Epithelial cell of esophagus (primary cell): ENCODE measurements at regions not wholly inside any gene's neighbourhood (a gene's known extent, or its start where the extent isn't known, plus 50 kb on each side); places are given as distances from the start of the nearest gene placed in this dataset.

Experiments used
- DNase-seq: peaks from one replicate; pipeline ENCODE4 v3.0.0; 2010; ENCODE audit warnings: low read depth
- H3K4me3 ChIP-seq: 2 replicates; pipeline ENCODE4 v1.5.1; 2011; ENCODE audit warnings: mild to moderate bottlenecking, low read length, control low read depth
- TF ChIP-seq, protein P1 (sequence below): IDR thresholded peaks from 2 replicates; pipeline ENCODE4 v1.5.1; 2011; ENCODE audit warnings: low read depth, mild to moderate bottlenecking, low read length, control low read depth, inconsistent platforms; ENCODE audit not compliant: insufficient read depth; ENCODE audit errors: missing control alignments

- no peak for DNase-seq
- no peak overlapping the region for H3K4me3 ChIP-seq
- TF ChIP-seq, protein P1, sequence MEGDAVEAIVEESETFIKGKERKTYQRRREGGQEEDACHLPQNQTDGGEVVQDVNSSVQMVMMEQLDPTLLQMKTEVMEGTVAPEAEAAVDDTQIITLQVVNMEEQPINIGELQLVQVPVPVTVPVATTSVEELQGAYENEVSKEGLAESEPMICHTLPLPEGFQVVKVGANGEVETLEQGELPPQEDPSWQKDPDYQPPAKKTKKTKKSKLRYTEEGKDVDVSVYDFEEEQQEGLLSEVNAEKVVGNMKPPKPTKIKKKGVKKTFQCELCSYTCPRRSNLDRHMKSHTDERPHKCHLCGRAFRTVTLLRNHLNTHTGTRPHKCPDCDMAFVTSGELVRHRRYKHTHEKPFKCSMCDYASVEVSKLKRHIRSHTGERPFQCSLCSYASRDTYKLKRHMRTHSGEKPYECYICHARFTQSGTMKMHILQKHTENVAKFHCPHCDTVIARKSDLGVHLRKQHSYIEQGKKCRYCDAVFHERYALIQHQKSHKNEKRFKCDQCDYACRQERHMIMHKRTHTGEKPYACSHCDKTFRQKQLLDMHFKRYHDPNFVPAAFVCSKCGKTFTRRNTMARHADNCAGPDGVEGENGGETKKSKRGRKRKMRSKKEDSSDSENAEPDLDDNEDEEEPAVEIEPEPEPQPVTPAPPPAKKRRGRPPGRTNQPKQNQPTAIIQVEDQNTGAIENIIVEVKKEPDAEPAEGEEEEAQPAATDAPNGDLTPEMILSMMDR: no peak
Measured at GRCh38 chr16:73529303-73530012, 481.5 kb upstream of the ZFHX3 start.

GRCh38 chr16:73527187-73527586 is 479.3 kb upstream of the ZFHX3 start:
- H3K4me3 ChIP-seq: no peak overlapping the region
- TF ChIP-seq, protein P1: no peak
- no peak for DNase-seq

DNA sequence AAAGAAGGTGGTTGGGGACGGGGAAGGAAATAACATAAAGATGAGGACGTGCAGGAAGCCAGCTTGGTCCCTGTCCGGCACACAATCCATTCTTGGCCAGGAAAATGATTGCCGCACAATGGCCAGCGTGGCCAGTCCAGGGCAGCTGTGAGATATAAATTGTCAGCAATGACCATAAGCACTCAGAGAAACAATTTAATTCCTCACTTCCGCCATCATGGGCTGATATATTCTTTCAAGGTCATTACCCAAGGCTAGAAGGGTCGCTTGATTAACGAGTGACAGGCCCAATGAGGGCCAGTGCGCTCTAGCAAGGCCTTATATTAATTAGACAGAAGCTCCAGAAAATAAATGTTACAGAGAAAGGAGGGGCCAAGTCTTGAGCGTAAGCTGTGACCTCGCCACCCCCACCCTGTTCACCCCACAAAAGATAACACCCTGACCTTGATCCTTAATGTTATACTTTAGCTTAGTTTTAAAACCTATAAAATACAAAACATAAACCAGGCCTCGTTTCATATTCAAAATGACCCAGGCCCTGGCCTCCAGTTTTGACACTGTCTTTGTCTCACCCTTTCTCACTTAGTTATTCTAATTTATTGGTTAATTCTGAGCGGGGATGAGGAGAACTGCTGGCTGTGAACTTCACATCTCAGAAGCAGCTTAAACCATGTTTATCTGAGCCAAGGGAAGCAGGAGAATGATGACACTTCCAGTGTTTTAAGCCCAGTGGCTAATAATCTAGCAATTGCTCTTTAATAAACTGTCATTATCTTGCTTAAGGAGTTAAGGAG is 478.3 kb upstream of the ZFHX3 start:
- no peak overlapping the region for H3K4me3 ChIP-seq
- TF ChIP-seq, protein P1: no peak
- DNase-seq: no peak

- no peak overlapping the region for H3K4me3 ChIP-seq
- TF ChIP-seq, protein P1: no peak
- no peak for DNase-seq
Measured at GRCh38 chr16:73523209-73523608, 475.3 kb upstream of the ZFHX3 start.

- TF ChIP-seq, protein P1: no peak
Measured at GRCh38 chr16:73521499-73521898, 473.6 kb upstream of the ZFHX3 start.

DNA sequence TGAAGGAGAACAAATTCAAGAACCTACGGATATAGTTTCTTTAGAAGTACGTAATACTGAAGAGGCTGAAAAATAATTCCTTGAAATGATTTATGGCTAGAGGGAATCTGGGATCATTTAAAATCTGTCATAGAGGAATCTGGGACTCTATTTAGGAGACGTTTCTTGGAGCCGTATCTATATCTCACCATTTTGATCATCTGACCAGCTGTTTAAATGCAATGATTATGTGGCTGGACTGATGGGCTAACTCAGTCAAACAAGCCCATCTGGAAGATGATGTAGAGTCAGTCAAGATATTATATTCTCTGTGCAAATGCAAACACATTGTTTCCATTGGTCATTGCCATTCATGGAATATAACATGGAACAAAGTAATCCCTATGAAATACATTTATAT is 467.7 kb upstream of the ZFHX3 start:
- TF ChIP-seq, protein P1: no peak
- no peak overlapping the region for H3K4me3 ChIP-seq
- no peak for DNase-seq

More at GRCh38 chr16:73521499-73521898, 473.6 kb upstream of the ZFHX3 start:
- no peak for DNase-seq
- H3K4me3 ChIP-seq: no peak overlapping the region
